K562 (cell line): ENCODE measurements at regions not wholly inside any gene's neighbourhood (a gene's known extent, or its start where the extent isn't known, plus 50 kb on each side); places are given as distances from the start of the nearest gene placed in this dataset.

ENCODE experiments used
- ARID1B ChIP-seq: fragments of 450-650 bp; IDR thresholded peaks from 2 replicates; pipeline ENCODE4 v1.6.1; 2016; ENCODE audit warnings: antibody characterized with exemption, mild to moderate bottlenecking, inconsistent platforms
- BCOR ChIP-seq: fragments of 450-650 bp; IDR thresholded peaks from 2 replicates; pipeline ENCODE4 v1.6.1; 2016
- E2F6 ChIP-seq, 2 experiments: IDR thresholded peaks; 2 replicates each; pipeline ENCODE4 v1.6.1; 2011; ENCODE audit warnings: borderline replicate concordance in 1 of 2, control low read depth in 1 of 2, low read depth in 1 of 2, low read length in 1 of 2, mild to moderate bottlenecking in 1 of 2, mixed read lengths in 1 of 2, moderate library complexity in 1 of 2; ENCODE audit not compliant: insufficient read depth in 1 of 2, insufficient read length in 1 of 2, poor library complexity in 1 of 2, severe bottlenecking in 1 of 2; ENCODE audit errors: extremely low read depth in 1 of 2
- ELK1 ChIP-seq: sonication (generic); formaldehyde crosslinking; IDR thresholded peaks from 2 replicates; pipeline ENCODE4 v1.8.1; 2022; ENCODE audit warnings: missing genetic modification reagents
- MTA3 ChIP-seq: fragments of 450-650 bp; formaldehyde crosslinking; IDR thresholded peaks from 2 replicates; pipeline ENCODE4 v1.6.1; 2017; ENCODE audit warnings: mild to moderate bottlenecking, borderline replicate concordance
- NR0B1 ChIP-seq: fragments of 450-650 bp; IDR thresholded peaks from one replicate; pipeline ENCODE4 v1.6.1; 2018; ENCODE audit warnings: mild to moderate bottlenecking, moderate library complexity; ENCODE audit not compliant: partially characterized antibody
- POLR2AphosphoS5 ChIP-seq: IDR thresholded peaks from 2 replicates; pipeline ENCODE4 v1.6.1; 2011; ENCODE audit warnings: mild to moderate bottlenecking, low read depth, low read length, moderate library complexity; ENCODE audit not compliant: control insufficient read depth, insufficient read depth
- RREB1 ChIP-seq: fragments of 250-450 bp; sonication (Bioruptor Pico); IDR thresholded peaks from 2 replicates; pipeline ENCODE4 v1.4.0; 2020
- SFPQ ChIP-seq: fragments of 200-400 bp; formaldehyde crosslinking; IDR thresholded peaks from 2 replicates; pipeline ENCODE4 v1.6.1; 2017; ENCODE audit warnings: mild to moderate bottlenecking, low read depth, low read length, moderate library complexity
- SMARCA4 ChIP-seq: fragments of 450-650 bp; IDR thresholded peaks from 2 replicates; pipeline ENCODE4 v1.6.1; 2016
- TSHZ1 ChIP-seq: fragments of 250-450 bp; sonication (Bioruptor Pico); IDR thresholded peaks from 2 replicates; pipeline ENCODE4 v1.4.0; 2020; ENCODE audit warnings: mild to moderate bottlenecking, moderate library complexity
- ZNF699 ChIP-seq: fragments of 250-450 bp; sonication (Bioruptor Pico); IDR thresholded peaks from 2 replicates; pipeline ENCODE4 v1.8.0; 2021; ENCODE audit warnings: mild to moderate bottlenecking, moderate library complexity; ENCODE audit not compliant: insufficient replicate concordance

- TF ChIP-seq NR0B1 (no peak), POLR2AphosphoS5 (0 out of 2 replicates have a peak, but pooled peaks have one; percentile 24), SFPQ (no peak), ARID1B (peak; percentile 81), MTA3 (no peak), ELK1 (CRISPR knock-in tag) (no peak), BCOR (no peak), SMARCA4 (peak; percentile 32; the same call in 1 of the 2 replicates), ZNF699 (CRISPR knock-in tag) (no peak), RREB1 (CRISPR knock-in tag) (no peak), E2F6 (IDR thresholded peaks at IDR 0.05; ENCODE audit: borderline replicate concordance in 1 of 2, extremely low read depth in 1 of 2, insufficient read depth in 1 of 2, insufficient read length in 1 of 2, low read depth in 1 of 2, low read length in 1 of 2, poor library complexity in 1 of 2, severe bottlenecking in 1 of 2) (no peak), TSHZ1 (CRISPR knock-in tag) (no peak)
Observed at GRCh38 chr10:44238212-44238611, 146.7 kb downstream of the CXCL12 start (continued).
